Hematopoietic multipotent progenitor cell treated with erythropoietin and hydrocortisone succinate and interleukin-3 and kit ligand, for 8 days (in vitro differentiated cells): ENCODE measurements at regions not wholly inside any gene's neighbourhood (a gene's known extent, or its start where the extent isn't known, plus 50 kb on each side); places are given as distances from the start of the nearest gene placed in this dataset.

Experiments used
- DNase-seq: peaks from one replicate; pipeline ENCODE4 v3.0.0-alpha.2; 2015

DNA sequence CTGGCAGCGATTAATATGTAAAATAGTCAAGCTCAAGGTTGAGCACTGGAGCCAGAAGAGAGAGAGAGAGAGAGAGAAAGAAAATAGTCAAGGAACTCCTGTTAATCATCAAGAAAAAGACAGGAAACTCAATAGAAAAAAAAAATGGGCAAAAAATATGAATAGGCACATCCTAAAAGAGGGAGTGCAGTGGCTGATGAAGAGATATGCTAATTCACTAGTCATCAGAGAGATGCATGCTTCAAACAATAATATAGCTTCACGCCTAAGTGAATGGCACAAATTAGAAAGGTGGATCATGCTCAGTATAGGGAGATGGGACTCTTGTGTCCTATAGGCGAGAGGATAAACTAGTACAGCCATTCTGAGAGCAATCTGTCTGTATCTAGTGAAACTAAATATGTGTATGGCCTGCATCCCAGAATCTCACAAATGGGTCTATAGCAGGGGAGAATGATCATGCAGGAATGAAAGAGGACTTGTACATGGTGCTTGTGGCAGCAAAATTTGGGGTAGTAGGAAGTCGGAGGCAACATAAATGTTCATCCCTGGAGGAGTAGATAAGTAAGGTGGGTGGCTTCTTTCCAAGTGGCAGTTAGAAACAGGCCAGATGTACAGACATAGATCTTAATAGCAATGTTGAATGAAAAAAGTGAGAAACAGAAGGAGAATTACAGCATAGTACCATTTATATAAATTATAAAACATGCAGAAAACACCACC lies 176.8 kb downstream of the VEGFA start:
- DNase-seq, result peak; percentile 99

DNA sequence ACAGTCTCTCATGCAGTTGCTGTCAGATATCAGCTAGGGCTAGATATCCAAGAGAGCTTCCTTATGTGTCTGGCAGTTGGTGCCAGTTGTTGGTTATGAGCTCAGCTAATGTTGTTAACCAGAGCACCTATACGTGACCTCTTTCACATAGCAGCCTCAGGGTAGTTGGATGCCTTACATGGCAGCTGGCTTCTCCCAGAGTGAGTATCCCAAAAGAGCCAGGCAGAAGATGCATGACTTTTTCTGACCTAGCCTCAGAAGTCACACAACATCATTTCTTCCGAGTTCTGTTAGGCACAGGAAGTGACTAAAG lies 175.7 kb downstream of the VEGFA start:
- peak; percentile 65 for DNase-seq

DNA sequence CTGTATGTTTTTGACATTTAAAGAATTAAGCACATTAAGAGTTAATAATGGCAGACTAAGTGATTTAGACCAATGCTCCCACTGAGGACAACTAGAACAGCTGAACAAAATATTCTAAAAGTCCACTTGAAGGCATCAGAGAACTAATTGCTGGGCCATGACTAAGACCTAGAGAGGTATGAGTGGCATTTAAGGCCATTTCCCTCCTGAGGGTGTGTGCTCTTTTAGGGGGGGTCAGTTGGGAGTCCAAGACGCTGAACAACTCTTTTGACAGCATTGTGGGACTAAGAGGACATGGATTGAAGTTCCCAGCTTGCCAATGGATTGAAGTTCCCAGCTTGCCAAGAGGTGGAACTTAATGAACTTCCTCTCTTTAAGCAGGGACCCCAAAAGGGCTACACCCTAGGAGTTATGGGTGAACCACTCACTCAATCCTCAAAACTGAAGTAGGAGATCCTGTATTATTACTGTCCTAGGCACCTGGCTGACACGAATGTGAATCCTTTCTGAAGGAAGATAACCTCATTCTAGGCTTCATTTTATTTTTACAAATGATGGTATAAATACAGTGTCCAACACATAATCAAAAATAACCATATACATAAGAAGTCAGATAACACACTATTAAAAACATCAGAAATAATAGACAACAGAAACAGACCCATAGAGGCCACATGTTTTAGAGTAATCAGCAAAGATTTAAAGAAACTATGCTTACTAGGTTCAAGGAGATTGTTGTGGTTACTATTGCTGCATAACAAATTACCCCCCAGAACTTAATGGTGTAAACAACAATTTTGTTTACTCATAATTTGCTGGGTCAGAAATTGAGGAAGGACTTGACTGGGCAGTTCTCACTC lies 175.1 kb downstream of the VEGFA start:
- DNase-seq, result no peak

DNA sequence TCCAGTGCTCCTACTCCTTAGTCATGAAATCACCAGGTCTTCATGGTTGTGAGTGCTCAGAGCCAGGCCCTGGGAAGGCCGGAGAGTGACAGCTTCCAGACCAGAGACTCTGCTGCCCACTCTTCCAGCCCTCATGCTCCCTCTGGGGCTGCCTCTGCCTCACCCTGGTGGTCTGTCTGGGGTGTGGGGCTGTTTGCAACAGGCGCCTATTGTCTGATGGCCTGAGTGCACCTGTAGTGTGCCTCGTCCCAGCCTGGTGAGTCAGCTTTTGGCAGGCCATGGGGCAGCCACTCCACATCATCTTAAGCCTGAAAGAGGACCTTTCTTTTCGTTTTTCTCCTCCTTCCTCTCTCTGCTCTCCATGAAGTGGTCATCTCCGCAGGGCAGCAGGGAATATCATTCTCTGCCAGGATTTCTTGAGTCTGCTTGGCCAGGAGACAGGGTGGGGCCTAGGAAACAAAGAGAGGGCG lies 173.8 kb downstream of the VEGFA start:
- DNase-seq, result no peak

DNA sequence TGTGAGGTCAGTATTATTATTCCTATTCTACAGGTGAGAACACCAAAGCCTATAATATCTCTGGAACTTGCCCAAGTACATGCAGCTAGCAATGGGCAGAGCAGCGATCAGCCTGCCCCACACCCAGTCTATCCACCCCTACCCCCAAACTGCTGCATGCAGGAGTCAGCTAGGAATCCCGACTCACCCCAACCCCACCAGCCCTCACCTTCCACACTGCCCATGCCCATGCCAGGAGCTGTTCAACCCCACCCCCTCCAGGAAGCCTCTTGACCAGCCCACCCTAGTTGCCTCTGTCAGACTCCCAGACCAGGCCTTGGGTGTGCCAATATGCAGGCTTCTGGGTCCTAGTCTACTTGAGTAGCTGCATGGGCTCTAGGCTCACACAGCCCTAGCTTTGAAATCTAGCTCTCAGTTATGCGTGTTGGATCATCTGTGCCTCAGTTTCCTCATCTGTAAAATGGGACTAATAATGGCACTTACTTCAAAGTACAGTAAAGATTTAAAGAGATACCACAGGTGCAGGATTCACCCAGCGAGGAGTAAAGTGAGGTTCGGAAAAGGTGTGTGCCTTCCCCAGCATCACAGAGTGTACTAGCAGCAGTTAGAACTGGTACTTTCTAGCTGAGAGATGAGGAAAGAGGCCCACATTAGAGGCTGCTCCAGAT lies 173.2 kb downstream of the VEGFA start:
- DNase-seq, result no peak

DNA sequence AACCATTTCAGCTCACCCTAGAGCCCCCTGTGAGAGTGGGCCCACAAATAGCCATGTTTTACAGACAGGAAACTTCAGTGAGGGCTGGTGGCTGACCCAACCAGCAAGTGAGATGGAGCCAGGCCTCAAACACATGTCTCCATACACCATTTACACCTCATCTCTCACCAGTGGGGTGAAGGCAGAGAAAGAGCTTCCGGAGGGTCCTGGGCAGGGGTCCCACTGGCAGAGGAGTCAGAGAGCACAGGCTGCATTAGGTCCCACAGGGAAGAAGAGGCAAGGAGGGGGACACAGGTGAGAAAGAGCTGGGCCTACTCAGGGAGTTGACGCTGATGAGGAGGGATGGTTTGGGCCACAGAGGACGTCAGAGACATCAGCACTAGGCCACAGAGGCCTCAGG lies 172.6 kb downstream of the VEGFA start:
- DNase-seq, result no peak

DNA sequence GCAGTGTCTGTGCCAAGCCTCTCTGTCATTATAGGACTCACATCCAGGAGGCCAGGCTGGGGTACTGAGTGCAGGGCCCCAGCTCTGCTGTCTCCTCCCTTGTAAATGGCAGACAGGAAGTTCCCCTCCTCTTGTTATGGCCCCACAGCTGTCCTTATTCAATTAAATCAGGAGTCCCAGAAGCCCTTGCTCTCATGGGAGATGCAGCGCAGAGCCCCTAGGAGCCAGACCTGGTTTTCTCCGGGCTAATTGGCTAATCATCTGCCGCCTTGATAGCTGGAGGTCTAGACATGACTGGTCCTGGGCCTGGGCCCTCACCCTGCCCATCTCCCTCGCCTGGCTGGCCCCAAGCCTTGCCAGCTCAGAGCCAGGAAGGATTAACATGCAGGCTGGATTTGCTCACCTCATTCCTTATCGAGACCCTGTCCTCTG lies 172.0 kb downstream of the VEGFA start:
- no peak for DNase-seq

DNA sequence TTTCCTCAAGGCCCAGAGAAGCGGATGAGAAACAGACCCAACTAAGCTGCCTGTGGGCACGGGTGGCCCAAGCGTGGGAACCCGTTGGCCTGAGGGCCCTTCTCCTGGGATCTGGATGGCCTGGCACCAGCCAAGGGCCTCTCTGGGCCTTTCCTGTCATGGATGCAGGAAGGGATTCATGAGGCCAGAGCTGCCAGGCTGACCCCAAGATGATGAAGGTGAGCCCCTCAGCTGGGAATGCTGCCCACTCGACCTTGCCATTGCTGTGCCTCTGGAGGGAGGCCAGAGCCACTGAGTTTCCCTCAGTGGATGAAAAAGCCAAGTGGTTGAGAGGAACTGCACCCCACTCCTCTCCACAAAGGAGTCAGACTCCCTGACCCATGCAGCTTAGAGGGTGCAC lies 171.2 kb downstream of the VEGFA start:
- no peak for DNase-seq

DNA sequence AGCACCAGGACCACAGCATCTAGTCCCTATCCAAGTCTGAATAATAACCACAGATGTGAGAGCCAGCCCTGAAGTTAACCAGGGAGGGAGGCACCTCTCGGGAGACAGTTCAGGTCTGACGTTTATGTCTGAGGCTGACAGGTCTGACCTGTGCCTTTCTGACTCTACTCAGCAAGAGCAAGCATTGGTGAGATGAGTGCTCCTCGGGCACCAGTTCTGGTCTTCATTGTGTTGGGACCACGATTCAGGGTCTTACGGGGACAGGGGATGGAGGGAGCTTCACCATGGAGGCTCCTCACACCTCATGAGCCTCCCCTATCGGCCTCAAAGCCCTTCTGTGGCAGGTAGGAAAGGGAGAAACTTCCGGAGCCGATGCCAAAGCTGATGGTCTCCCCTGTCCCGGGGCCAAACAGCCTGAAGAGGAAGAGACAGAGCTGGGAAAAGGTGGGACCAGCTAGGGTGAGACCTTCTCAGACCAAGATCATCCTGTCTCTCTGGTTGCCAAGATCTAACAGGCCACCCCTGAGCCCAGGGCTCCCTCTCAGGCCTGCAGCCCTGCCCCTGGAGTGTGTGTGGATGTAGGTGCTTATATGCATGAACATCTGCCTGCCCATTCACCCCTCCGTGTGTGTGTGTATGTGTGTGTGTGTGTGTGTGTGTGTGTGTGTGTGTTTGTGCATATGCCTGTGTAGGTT lies 170.5 kb downstream of the VEGFA start:
- DNase-seq, result no peak

DNA sequence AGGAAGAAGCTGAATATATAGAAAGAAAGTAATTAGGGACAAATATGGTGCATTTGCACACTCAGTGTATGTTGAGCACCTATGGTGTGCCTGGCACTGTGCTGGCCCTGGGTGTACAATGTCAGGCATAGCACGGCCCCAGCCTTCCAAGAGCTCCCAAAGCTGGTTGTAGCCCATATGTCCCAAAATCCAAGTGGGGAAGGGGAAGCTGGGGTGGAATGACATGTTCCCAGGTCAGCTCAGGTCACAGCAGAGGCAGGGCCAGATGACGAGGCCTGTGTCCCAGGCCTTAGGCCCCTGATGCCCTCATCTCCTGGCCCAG lies 170.0 kb downstream of the VEGFA start:
- no peak for DNase-seq

DNA sequence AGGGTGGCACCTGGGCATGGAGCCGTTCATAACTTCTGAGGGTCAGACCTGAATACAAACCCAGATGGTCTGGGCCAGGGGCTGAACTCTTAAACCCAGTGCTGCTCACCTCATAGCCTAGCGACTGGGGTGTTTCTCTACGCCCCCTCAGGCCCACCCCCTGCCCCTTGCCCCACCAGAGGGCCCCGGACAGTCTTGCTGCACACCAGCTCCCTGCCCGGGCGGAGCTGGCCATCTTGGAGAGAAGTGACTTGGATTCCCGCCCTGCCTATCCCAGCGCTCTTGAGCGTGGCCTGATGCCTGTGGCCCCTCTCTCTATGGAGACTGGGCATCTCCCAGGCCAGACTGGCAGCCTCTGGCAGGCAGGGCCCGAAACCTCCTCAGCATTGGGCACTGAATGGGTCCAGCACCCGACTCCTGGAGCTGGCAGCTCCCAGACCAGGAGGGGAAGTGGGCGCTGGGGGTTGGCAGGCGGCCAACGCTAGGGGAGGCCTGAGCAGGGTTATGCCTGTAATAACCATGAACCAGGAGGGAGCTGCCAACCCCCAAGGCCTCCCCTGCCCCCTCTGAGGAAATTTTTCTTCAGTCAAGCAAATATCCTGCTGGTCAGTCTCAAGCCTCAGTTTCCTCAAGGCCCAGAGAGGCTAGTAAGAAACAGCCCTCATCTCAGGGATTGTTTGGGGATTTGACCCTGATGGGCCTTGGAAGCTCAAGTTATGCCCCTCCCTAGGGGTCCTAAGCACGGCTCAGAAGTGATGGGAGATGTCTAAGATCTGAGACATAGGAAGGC lies 169.5 kb downstream of the VEGFA start:
- peak; percentile 35 for DNase-seq

DNA sequence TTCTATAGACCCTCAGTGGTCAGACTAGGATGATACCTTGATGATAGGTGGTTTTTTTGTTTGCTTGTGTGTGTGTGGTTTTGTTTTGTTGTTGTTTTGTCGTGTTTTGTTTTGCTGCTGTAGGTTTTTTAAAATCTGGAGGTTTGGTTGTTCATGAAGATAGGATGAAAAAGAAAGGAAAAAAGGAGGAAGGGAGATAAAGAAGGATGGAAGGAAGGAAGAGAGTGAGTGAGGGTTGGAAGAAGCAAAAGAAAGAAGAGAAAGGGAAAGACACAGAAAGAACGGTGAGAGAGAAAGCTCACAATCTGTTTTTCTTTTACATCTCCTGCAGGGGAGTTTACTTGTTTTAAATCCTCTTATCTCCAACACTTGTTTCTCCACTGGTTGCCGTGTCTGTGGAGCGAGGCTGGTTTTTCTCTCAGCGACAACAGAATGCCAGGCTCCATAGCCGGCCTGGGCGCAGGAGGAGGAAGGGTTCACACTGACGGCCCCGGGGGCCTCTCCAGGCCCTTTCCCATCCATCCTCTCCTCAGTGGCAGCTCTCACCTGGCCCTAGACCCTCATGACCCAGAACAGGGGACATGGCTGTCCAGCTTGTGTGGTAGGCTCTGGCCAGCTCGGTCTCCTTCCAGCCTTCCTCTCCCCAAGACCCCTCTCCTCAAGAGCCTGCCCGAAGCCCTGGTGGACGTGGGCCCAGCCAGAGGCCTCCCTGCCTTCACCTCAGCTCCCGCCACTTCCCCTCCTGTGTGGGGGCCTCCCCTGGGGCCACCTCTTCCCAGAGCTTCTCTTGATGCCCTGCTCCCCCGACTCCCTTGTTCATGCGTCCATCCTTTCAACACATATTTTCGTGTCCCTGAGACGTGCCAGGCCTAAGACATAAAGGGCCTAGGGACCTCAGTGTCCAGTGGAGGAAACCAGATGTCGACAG lies 168.4 kb downstream of the VEGFA start:
- no peak for DNase-seq

DNA sequence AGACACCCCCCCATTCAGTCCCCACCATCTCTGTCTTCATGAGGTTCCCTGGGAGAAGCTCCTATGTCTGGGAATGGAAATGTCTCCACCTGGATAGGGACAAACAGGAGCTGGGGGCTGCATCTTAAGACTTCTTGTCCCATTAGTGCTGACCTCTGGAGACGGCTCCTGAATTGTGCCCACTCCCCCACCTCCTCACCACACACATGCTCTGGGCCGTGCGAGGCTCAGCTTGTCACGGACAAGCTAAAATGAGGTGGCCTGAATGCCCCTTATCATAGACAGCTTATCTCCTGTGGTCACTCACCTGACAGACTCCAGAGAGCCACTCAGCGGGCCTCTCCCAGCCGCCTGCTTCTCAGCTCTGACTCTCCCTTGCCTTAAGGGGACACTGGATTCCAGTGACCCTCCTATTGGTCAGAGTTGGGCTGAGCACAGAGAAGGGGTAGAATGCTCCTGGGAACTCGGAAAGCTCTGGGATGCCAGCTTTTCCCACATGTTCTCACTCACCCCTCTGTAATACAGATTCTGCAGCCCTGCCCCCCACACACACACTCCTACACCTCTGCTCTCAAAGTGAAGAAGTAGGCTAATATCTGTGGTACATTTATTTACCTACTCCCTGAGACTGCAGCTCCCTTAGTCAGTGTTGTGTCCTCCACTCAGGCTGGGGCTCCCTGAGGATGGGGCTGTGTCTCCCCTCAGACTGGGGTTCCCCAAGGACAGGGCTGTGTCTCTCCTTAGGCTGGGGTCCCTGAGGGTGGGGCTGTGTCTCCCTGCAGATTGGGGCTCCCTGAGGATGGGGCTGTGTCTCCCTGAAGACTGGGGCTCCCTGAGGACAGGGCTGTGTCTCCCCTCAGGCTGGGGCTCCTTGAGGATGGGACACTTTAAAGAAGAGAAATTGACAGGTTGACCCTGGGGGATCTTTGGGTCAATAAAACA lies 167.5 kb downstream of the VEGFA start:
- peak; percentile 40 for DNase-seq

DNA sequence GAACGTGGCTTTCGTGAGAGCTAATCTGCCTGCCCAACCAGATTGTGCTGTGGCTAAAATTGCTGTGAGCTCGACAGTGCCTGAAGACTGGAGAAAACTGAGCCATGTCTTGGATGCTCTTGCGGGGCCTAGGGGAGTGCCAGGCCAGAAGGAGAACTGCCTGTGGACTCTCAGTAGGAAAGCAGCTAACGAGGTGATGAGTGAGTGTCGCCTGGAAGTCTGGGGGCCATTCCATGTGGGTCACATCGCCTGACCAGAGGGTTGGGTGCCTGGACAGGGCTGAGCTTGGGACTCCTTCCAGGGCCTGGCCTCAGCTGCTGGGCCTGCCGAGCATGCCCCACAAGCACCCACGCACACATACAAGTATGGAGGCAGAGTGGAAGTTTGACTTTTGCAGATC lies 166.5 kb downstream of the VEGFA start:
- DNase-seq, result no peak

DNA sequence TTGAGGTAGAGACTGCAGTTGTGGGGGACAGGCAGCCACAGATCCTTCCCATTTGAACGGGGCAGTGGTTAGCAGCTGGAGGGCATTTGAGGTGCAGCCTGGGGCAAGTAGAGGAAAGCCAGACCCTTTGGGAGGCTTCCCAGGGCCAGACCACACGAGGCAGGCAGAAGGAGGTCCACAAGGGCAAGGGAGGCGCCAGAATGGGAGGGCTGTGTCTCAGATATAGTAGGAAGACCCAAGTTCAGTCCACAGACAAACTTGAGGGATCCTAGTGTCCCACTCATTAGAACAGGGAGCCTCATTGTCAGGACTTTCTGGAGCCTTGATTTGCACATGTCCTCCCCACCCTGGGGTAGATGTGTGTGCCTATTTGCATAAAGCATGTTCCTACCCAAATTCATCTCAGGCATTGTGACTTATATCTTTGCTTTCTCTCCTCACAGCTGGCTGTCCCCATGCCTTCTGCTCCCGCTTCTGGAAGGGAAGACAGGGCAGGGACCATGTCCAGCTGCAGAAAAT lies 166.0 kb downstream of the VEGFA start:
- DNase-seq, result no peak

DNA sequence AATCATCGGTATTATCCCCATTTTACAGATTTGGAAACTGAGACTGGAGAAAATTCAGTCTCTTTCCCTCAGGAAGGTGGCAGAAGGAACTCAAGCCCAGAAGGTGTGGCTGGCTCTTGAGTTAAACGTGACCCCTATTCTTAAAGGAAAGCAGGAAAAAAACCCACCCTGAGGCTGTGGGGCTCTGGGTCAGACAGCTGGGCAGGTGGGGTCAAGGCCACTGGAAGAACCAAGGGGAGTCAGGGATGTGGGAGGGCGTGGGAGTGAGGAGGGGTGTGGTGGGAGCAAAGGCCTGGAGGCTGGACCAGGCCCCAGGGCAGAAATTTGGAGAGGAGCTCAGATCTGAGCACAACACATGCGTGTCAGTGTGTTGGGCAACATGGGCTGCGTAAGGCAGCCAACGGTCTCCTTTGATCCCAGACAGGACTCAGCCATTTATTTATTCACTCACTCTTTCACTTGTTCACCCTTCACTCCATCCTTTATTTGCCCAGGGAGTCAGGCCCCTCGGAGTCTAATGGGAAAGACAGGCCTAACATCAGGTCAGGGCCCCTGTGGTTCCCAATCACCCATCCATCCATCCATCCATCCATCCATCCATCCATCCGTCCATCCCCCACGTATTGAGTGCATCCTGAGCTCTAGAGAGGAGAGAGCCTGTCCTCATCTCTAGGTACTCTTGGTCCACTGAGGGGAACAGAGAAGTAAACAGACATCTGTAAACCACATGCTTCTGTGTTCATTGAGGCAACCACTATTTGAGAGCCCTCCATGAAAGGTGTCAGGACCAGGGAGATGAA lies 165.0 kb downstream of the VEGFA start:
- no peak for DNase-seq

DNA sequence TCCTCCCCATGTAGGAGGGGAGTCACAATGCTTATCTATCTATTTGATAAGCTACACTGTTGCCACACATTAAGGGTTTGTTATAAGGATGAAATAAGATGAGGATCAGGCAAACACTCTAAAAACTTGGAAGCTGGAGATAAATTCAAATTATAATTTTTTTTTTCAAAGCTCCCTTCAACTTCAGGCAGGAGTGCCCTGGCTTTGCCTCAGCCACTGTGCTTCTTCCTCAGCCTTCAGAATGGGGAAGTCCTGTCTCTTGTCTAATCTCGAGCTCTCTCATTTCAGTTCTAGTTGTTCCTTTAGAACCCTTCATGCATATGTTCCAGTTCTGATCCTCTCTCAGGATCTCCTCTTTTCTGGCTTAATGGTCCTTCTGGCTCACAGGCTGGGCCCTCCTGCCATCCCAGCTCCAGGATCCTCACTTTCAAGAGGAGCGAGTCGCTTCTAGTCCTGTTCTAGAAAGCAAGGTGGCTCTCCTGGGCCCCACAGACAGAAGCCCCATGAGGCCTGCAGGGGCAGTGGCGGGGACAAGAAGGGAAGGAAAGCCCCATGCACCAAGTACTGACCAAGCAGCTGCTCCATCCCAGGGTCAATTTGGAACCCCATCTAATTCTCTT lies 164.3 kb downstream of the VEGFA start:
- peak; percentile 50 for DNase-seq

DNA sequence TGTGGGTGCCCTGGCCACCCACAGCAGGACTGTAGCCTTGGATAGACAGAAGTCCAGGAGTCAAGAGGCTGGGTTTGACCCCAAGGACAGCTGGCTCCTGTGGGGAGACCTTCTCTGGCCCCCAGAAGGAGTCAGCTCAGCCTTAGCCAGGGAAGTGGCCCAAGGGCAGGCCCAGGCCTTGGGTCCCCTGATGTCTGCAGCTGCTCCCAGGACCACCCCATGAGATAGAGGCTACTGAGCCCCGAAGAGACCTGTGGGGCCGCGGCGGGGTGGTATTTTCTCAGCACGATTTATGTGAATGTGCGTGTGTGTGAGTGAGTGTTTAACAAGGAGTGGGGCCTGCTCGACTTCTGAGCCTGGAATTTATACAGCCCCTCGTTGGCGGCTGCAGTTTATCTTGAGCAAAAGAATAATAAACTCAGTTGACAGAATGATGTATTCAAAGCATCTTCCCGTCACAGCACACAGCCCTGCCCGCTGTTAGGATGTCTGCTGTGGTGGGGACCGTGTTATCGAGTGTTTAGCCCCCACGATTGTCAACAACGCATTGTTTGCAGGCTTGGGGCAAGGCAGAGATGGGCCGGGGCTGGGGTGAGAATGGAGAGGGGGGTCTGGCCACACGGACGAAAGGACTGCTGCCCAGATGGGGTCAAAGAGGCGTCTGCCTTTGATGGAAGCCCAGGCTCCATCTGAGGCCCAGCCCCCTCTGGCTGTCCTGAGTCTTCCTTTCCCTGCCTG lies 163.3 kb downstream of the VEGFA start:
- DNase-seq, result no peak
